T-cell (primary cell): ENCODE measurements at regions not wholly inside any gene's neighbourhood (a gene's known extent, or its start where the extent isn't known, plus 50 kb on each side); places are given as distances from the start of the nearest gene placed in this dataset.
A peak's percentile ranks its signal among the peaks of the same experiment; 100 is the strongest.

Experiments
- ATAC-seq, 4 experiments: fragments of 200-7000 bp in 3 of 4; fragments of 150-1000 bp in 1 of 4; cut with Tn5 transposase; replicated peaks in 1 of 4; 1 replicate in 3 of 4; 2 replicates in 1 of 4; pipeline ENCODE4 v1.10.0; 2021; ENCODE audit warnings: moderate library complexity in 3 of 4, mild to moderate bottlenecking in 2 of 4, moderate number of reproducible peaks in 1 of 4
- CTCF ChIA-PET, 2 donors: fragments of 300-600 bp; sonication (Branson Sonifier 250); formaldehyde crosslinking; loops; one replicate each; lab custom pipeline; 2022; ENCODE audit warnings: antibody characterized with exemption in 2 of 2; lab: Charles Lee
- POLR2A ChIA-PET, 2 donors: fragments of 300-600 bp; sonication (Branson Sonifier 250); formaldehyde crosslinking; loops; one replicate each; lab custom pipeline; 2022; ENCODE audit warnings: antibody characterized with exemption in 2 of 2; lab: Charles Lee
- DNase-seq, 35 experiments: peaks; one replicate each; pipeline versions ENCODE4 v3.0.0 to v3.0.0-alpha.2; 2013 to 2023
- H3K27ac ChIP-seq: one replicate; pipeline ENCODE4 v1.5.1; 2013; ENCODE audit warnings: low read length
- H3K27me3 ChIP-seq, 2 experiments: replicated peaks in 1 of 2; 1 replicate in 1 of 2; 2 replicates in 1 of 2; pipeline versions ENCODE4 v1.6.1 to v1.7.0; 2013; ENCODE audit warnings: low read length in 1 of 2, mixed read lengths in 1 of 2; ENCODE audit not compliant: control insufficient read depth in 2 of 2, insufficient read depth in 2 of 2; ENCODE audit errors: extremely low read depth in 1 of 2
- H3K36me3 ChIP-seq, 2 donors: 1 replicate in 1 of 2; 2 replicates in 1 of 2; pipeline versions ENCODE4 v1.6.1 to v1.7.0; 2013; ENCODE audit warnings: low read length in 1 of 2; ENCODE audit not compliant: control insufficient read depth in 2 of 2, insufficient read depth in 1 of 2; ENCODE audit errors: extremely low read depth in 1 of 2
- H3K4me1 ChIP-seq, 2 experiments: 1 replicate in 1 of 2; 2 replicates in 1 of 2; pipeline versions ENCODE4 v1.6.1 to v1.7.0; 2013; ENCODE audit warnings: low read length in 2 of 2, mixed read lengths in 1 of 2; ENCODE audit not compliant: insufficient read depth in 2 of 2, control insufficient read depth in 1 of 2; ENCODE audit errors: extremely low read depth in 1 of 2
- H3K4me3 ChIP-seq, 2 donors: 1 replicate in 1 of 2; 2 replicates in 1 of 2; pipeline versions ENCODE4 v1.5.1 to v1.7.0; 2013; ENCODE audit warnings: mild to moderate bottlenecking in 2 of 2, low read length in 1 of 2, moderate library complexity in 1 of 2; ENCODE audit not compliant: control insufficient read depth in 1 of 2; ENCODE audit errors: extremely low read depth in 1 of 2
- H3K9me3 ChIP-seq: 2 replicates; pipeline ENCODE4 v1.7.0; 2013
- H3K27ac Mint-ChIP-seq, 2 donors: one replicate each; pipeline ENCODE4 v1.8.0; 2020 to 2021; ENCODE audit warnings: mild to moderate bottlenecking in 2 of 2, mixed read lengths in 2 of 2
- H3K27me3 Mint-ChIP-seq, 2 donors: one replicate each; pipeline ENCODE4 v1.8.0; 2021 to 2022; ENCODE audit warnings: mixed read lengths in 2 of 2
- H3K36me3 Mint-ChIP-seq: one replicate; pipeline ENCODE4 v1.8.0; 2021; ENCODE audit warnings: mixed read lengths
- H3K4me1 Mint-ChIP-seq, 3 donors: one replicate each; pipeline ENCODE4 v1.8.0; 2020 to 2022; ENCODE audit warnings: mixed read lengths in 3 of 3, mild to moderate bottlenecking in 1 of 3
- H3K4me3 Mint-ChIP-seq, 3 donors: one replicate each; pipeline ENCODE4 v1.8.0; 2020 to 2022; ENCODE audit warnings: mild to moderate bottlenecking in 3 of 3, mixed read lengths in 3 of 3, moderate library complexity in 3 of 3
- H3K9me3 Mint-ChIP-seq, 3 donors: one replicate each; pipeline ENCODE4 v1.8.0; 2020 to 2022; ENCODE audit warnings: mixed read lengths in 3 of 3
- WGBS: methylation state at CpG from one replicate; pipeline ENCODE4 v1.1.5; 2013; ENCODE audit warnings: missing lambda C conversion rate; ENCODE audit not compliant: insufficient coverage; 5-methylcytosine and 5-hydroxymethylcytosine counted together

GRCh38 chr18:60003610-60004185 lies 103.9 kb downstream of the PMAIP1 start:
- Histone ChIP-seq H3K36me3 (no peaks in the 10 kb centered on the region), H3K4me3 (no peak overlapping the region), H3K27ac (no peak overlapping the region), H3K4me1 (no peaks in the 10 kb centered on the region), H3K27me3 (peaks cover 0 to 5% of the 10 kb centered on the region in 2 experiments), H3K9me3 (no peaks in the 10 kb centered on the region)
- Mint-ChIP-seq H3K4me1 (no peaks in the 10 kb centered on the region), H3K27ac (no peak overlapping the region), H3K27me3 (peaks cover 7 to 29% of the 10 kb centered on the region in 2 donors), H3K9me3 (peaks cover 0 to 8% (median 5%) of the 10 kb centered on the region in 3 donors), H3K4me3 (no peak overlapping the region), H3K36me3 (no peaks in the 10 kb centered on the region)
- ATAC-seq: no peak
- no peak for DNase-seq
- ChIA-PET CTCF (interaction anchor here in 1 of 2 donors (1.5 kb wide), 1 partner anchor 12 kb away, joined by 4 read pairs; no protein-coding TSS in a partner anchor), POLR2A (interaction anchor here in 1 of 2 donors (0.5 kb wide), 1 partner anchor 100 kb away, joined by 3 read pairs; no protein-coding TSS in a partner anchor)
- WGBS: 95% methylated on average over 14 of the region's 16 CpGs

- Histone ChIP-seq H3K36me3 (no peaks in the 10 kb centered on the region), H3K9me3 (no peaks in the 10 kb centered on the region), H3K4me3 (no peak overlapping the region), H3K27ac (no peak overlapping the region), H3K4me1 (no peaks in the 10 kb centered on the region), H3K27me3 (peaks cover 0 to 3% of the 10 kb centered on the region in 2 experiments)
- POLR2A ChIA-PET: no interaction called here
- CTCF ChIA-PET: interaction anchor here (0.7 to 1.8 kb wide), 3 partner anchors 8 to 42 kb away, joined by 3 to 5 read pairs (median 4); no protein-coding TSS in a partner anchor
- H3K27me3 Mint-ChIP-seq: peaks cover 24 to 38% of the 10 kb centered on the region in 2 donors
- no peak overlapping the region for H3K4me3 Mint-ChIP-seq
- H3K36me3 Mint-ChIP-seq: no peaks in the 10 kb centered on the region
- ATAC-seq (no peak), DNase-seq (peak in 1 of 35 experiments; percentile 15)
- H3K9me3 Mint-ChIP-seq: peaks cover 0 to 5% (median 4%) of the 10 kb centered on the region in 3 donors
- WGBS: no CpG with 5 or more reads among the region's 5 CpGs
- no peaks in the 10 kb centered on the region for H3K4me1 Mint-ChIP-seq
- no peak overlapping the region for H3K27ac Mint-ChIP-seq
Observed at GRCh38 chr18:59996370-59996966, 96.7 kb downstream of the PMAIP1 start.

- CTCF ChIA-PET: interaction anchor here (0.9 to 1.8 kb wide), 3 partner anchors 8 to 12 kb away, joined by 3 to 6 read pairs (median 5); no protein-coding TSS in a partner anchor
Observed at GRCh38 chr18:59994357-59994756, 94.6 kb downstream of the PMAIP1 start.

GRCh38 chr18:59993560-59993959 lies 93.8 kb downstream of the PMAIP1 start:
- Histone ChIP-seq H3K27ac (no peak overlapping the region), H3K36me3 (no peaks in the 10 kb centered on the region), H3K9me3 (no peaks in the 10 kb centered on the region), H3K4me1 (no peaks in the 10 kb centered on the region), H3K4me3 (no peak overlapping the region), H3K27me3 (peaks cover 0 to 3% of the 10 kb centered on the region in 2 experiments)
- ATAC-seq: no peak
- H3K4me1 Mint-ChIP-seq: no peaks in the 10 kb centered on the region
- peaks cover 22 to 30% of the 10 kb centered on the region in 2 donors for H3K27me3 Mint-ChIP-seq
- no peaks in the 10 kb centered on the region for H3K9me3 Mint-ChIP-seq
- no peak overlapping the region for H3K27ac Mint-ChIP-seq
- no peaks in the 10 kb centered on the region for H3K36me3 Mint-ChIP-seq
- POLR2A ChIA-PET: no interaction called here
- no CpG with 5 or more reads among the region's 5 CpGs for WGBS
- CTCF ChIA-PET: interaction anchor here in 1 of 2 donors (0.6 kb wide), 1 partner anchor 1341 kb away, joined by 3 read pairs; no protein-coding TSS in a partner anchor
- no peak for DNase-seq
- no peak overlapping the region for H3K4me3 Mint-ChIP-seq

More at GRCh38 chr18:59994357-59994756, 94.6 kb downstream of the PMAIP1 start:
- Mint-ChIP-seq H3K9me3 (no peaks in the 10 kb centered on the region), H3K27me3 (peaks cover 22 to 31% of the 10 kb centered on the region in 2 donors), H3K4me1 (no peaks in the 10 kb centered on the region), H3K4me3 (no peak overlapping the region), H3K36me3 (no peaks in the 10 kb centered on the region), H3K27ac (no peak overlapping the region)
- POLR2A ChIA-PET: no interaction called here
- Histone ChIP-seq H3K4me3 (no peak overlapping the region), H3K4me1 (no peaks in the 10 kb centered on the region), H3K27me3 (peaks cover 0 to 3% of the 10 kb centered on the region in 2 experiments), H3K36me3 (no peaks in the 10 kb centered on the region), H3K27ac (no peak overlapping the region), H3K9me3 (no peaks in the 10 kb centered on the region)
- DNase-seq (peak in 1 of 35 experiments; percentile 2), ATAC-seq (no peak)
- WGBS: 20% methylated on average over 1 of the region's 1 CpG

- Histone ChIP-seq H3K4me1 (no peaks in the 10 kb centered on the region), H3K27ac (no peak overlapping the region), H3K27me3 (peaks cover 0 to 3% of the 10 kb centered on the region in 2 experiments), H3K9me3 (no peaks in the 10 kb centered on the region), H3K36me3 (no peaks in the 10 kb centered on the region), H3K4me3 (no peak overlapping the region)
- CTCF ChIA-PET: interaction anchor here (0.5 to 0.7 kb wide), 5 partner anchors 13 to 1949 kb away, joined by 3 to 5 read pairs (median 4); no protein-coding TSS in a partner anchor
- H3K4me1 Mint-ChIP-seq: no peaks in the 10 kb centered on the region
- H3K4me3 Mint-ChIP-seq: no peak overlapping the region
- no CpG with 5 or more reads among the region's 1 CpG for WGBS
- no peak overlapping the region for H3K27ac Mint-ChIP-seq
- no peaks in the 10 kb centered on the region for H3K9me3 Mint-ChIP-seq
- no peaks in the 10 kb centered on the region for H3K36me3 Mint-ChIP-seq
- peaks cover 22 to 24% of the 10 kb centered on the region in 2 donors for H3K27me3 Mint-ChIP-seq
- no peak for ATAC-seq
- DNase-seq: no peak
- POLR2A ChIA-PET: interaction anchor here in 1 of 2 donors (0.6 kb wide), 1 partner anchor 195 kb away, joined by 6 read pairs; no protein-coding TSS in a partner anchor
Observed at GRCh38 chr18:59990121-59990823, 90.5 kb downstream of the PMAIP1 start.

GRCh38 chr18:59988098-59988706 lies 88.4 kb downstream of the PMAIP1 start:
- no peaks in the 10 kb centered on the region for H3K27me3 ChIP-seq
- Mint-ChIP-seq H3K4me1 (no peaks in the 10 kb centered on the region), H3K36me3 (no peaks in the 10 kb centered on the region), H3K9me3 (no peaks in the 10 kb centered on the region), H3K27me3 (peaks cover 18 to 19% of the 10 kb centered on the region in 2 donors), H3K4me3 (no peak overlapping the region), H3K27ac (no peak overlapping the region)
- no CpG with 5 or more reads among the region's 5 CpGs for WGBS
- no peaks in the 10 kb centered on the region for H3K4me1 ChIP-seq
- ATAC-seq (peak in 1 of 4 experiments; percentile 36), DNase-seq (peak in 28 of 35 experiments; percentile 6 to 66 (median 28))
- H3K27ac ChIP-seq: no peak overlapping the region
- POLR2A ChIA-PET: no interaction called here
- CTCF ChIA-PET: interaction anchor here (0.6 to 2.3 kb wide), 9 partner anchors 8 to 1517 kb away, joined by 3 to 12 read pairs (median 3); no protein-coding TSS in a partner anchor
- H3K36me3 ChIP-seq: no peaks in the 10 kb centered on the region
- H3K9me3 ChIP-seq: no peaks in the 10 kb centered on the region
- H3K4me3 ChIP-seq: no peak overlapping the region
